ENCODE measurements at regions not wholly inside any gene's neighbourhood (a gene's known extent, or its start where the extent isn't known, plus 50 kb on each side); places are given as distances from the start of the nearest gene placed in this dataset.

GRCh38 chr2:64312622-64313397, 141.2 kb upstream of the LGALSL start:
- ATAC-seq (ENCODE audit: insufficient number of reproducible peaks, low FRiP score, low read depth), result no peak
- Histone ChIP-seq H3K9me3 (no peaks in the 10 kb centered on the region), H3K4me3 (peak overlapping the region; percentile 56), H3K27me3 (replicated peaks; ENCODE audit: insufficient read depth) (no peaks in the 10 kb centered on the region), H3K36me3 (no peaks in the 10 kb centered on the region), H3K27ac (peak overlapping the region; percentile 56 to 71), H3K4me1 (ENCODE audit: control insufficient read depth in 1 of 2, low read depth in 2 of 2) (peaks cover 9 to 25% of the 10 kb centered on the region in 2 donors)
- TF ChIP-seq CTCF (IDR thresholded peaks at IDR 0.05), result no peak
- no peak for DNase-seq (ENCODE audit: low spot score)

GRCh38 chr2:64313398-64313723, 140.6 kb upstream of the LGALSL start:
- Histone ChIP-seq H3K27ac (peak overlapping the region in 1 of 2 donors; percentile 71), H3K27me3 (replicated peaks; ENCODE audit: insufficient read depth) (no peaks in the 10 kb centered on the region), H3K9me3 (no peaks in the 10 kb centered on the region), H3K36me3 (no peaks in the 10 kb centered on the region), H3K4me3 (peak overlapping the region; percentile 56), H3K4me1 (ENCODE audit: control insufficient read depth in 1 of 2, low read depth in 2 of 2) (peaks cover 9 to 25% of the 10 kb centered on the region in 2 donors)
- DNase-seq (ENCODE audit: low spot score) (no peak), ATAC-seq (ENCODE audit: insufficient number of reproducible peaks, low FRiP score, low read depth) (no peak)
- TF ChIP-seq CTCF (IDR thresholded peaks at IDR 0.05), result no peak

GRCh38 chr2:64315291-64315960, 138.5 kb upstream of the LGALSL start:
- no peaks in the 10 kb centered on the region for H3K27me3 ChIP-seq (replicated peaks; ENCODE audit: insufficient read depth)
- H3K4me1 ChIP-seq (ENCODE audit: control insufficient read depth in 1 of 2, low read depth in 2 of 2), result peaks cover 9 to 25% of the 10 kb centered on the region in 2 donors
- no peak for TF ChIP-seq CTCF (IDR thresholded peaks at IDR 0.05)
- ATAC-seq (ENCODE audit: insufficient number of reproducible peaks, low FRiP score, low read depth) (no peak), DNase-seq (ENCODE audit: low spot score) (no peak)
- H3K9me3 ChIP-seq, result no peaks in the 10 kb centered on the region
- H3K4me3 ChIP-seq, result no peak overlapping the region
- H3K36me3 ChIP-seq, result no peaks in the 10 kb centered on the region
- H3K27ac ChIP-seq, result no peak overlapping the region

GRCh38 chr2:64317707-64318475, 136.1 kb upstream of the LGALSL start:
- no peak for TF ChIP-seq CTCF (IDR thresholded peaks at IDR 0.05)
- Histone ChIP-seq H3K36me3 (no peaks in the 10 kb centered on the region), H3K27ac (no peak overlapping the region), H3K4me3 (no peak overlapping the region), H3K27me3 (replicated peaks; ENCODE audit: insufficient read depth) (no peaks in the 10 kb centered on the region), H3K9me3 (no peaks in the 10 kb centered on the region), H3K4me1 (ENCODE audit: control insufficient read depth in 1 of 2, low read depth in 2 of 2) (peaks cover 0 to 8% of the 10 kb centered on the region in 2 donors)
- ATAC-seq (ENCODE audit: insufficient number of reproducible peaks, low FRiP score, low read depth) (no peak), DNase-seq (ENCODE audit: low spot score) (no peak)

- Histone ChIP-seq H3K4me3 (no peak overlapping the region), H3K9me3 (no peaks in the 10 kb centered on the region), H3K27me3 (replicated peaks; ENCODE audit: insufficient read depth) (no peaks in the 10 kb centered on the region), H3K4me1 (ENCODE audit: control insufficient read depth in 1 of 2, low read depth in 2 of 2) (peaks cover 0 to 4% of the 10 kb centered on the region in 2 donors), H3K36me3 (no peaks in the 10 kb centered on the region), H3K27ac (no peak overlapping the region)
- TF ChIP-seq CTCF (IDR thresholded peaks at IDR 0.05), result no peak
- DNase-seq (ENCODE audit: low spot score) (no peak), ATAC-seq (ENCODE audit: insufficient number of reproducible peaks, low FRiP score, low read depth) (no peak)
Observed at GRCh38 chr2:64318476-64318748, 135.6 kb upstream of the LGALSL start.
